DMS153 treated with DMSO at 0.1 percent for 48 hours (cell line): ENCODE measurements at regions not wholly inside any gene's neighbourhood (a gene's known extent, or its start where the extent isn't known, plus 50 kb on each side); places are given as distances from the start of the nearest gene placed in this dataset.

Experiments used
- DNase-seq: peaks from one replicate; lab custom pipeline; 2025; ENCODE audit not compliant: unreplicated experiment; lab: John Stamatoyannopoulos, UW

DNA sequence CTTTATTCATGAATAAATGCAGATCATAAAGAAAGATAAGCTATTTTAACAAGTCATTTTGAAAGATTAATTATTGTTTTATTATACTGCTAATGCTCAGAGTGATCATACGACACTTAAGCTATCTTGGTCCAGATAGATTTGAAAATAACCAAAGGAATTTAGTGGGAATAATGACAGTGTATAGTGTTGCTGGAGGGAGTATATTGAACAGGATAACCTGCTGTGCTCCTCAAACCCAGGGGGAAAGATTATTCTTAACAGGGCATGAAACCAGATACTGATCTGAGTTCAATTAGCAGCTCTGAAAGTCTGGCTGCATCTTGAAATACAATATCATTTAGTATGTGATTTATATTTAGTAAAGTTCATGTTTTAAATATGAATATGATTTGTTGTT, 216.3 kb upstream of the ITGA4 start:
- DNase-seq = no peak

DNA sequence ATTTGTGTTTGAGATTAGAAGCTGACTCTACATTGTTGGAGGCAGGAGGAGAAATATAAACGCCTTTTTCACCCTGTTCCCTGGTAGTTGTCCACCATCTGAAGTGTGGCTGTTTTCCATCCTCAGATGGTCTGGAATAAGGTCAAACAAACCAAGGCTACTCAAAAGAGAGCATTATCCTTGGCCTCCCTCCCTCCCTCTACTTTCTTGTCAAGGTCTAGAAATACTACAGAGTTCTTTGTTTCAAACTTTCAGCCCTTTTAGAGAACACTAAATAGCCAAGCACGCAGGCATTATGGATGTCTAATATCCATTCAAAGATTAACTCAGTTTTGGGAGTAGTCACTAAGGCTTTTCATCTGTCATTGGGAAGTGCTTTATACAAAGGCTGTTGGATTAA, 215.8 kb upstream of the ITGA4 start:
- DNase-seq = no peak

DNA sequence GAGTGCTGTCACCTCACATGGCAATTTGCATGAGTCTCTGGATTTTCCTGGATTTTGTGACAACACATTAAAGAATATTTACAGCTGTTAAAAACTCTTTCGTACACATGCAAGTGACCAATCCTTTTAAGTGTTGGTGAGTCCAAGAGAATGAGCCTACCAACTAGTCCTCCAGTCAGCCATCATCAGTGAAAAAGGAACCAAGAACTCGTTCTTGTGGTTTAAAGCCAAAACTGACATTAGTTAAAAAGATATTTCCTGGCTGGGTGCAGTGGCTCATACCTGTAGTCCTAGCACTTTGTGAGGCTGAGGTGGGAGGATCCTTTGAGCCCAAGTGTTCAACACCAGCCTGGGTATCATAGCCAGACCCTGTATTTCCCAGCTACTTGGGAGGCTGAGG, 215.4 kb upstream of the ITGA4 start:
- no peak for DNase-seq

DNA sequence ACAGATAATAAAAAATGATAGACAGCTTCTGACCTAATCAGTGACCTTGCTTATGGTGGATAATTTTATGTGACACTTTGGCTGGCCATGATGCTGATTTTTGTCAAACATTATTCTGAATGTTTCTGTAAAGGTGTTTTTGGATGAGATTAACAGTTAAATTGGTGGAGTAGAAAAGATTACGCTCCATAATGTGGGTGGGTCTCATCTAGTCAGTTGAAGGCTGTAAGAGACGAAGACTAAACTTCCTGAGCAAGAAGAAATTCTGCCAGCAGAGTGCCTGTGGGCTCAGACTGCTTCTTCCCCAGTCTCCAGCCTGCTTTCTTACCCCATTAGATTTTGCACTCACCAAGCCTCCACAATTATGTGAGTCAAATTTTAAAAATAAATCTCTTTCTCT, 214.9 kb upstream of the ITGA4 start:
- DNase-seq = no peak

DNA sequence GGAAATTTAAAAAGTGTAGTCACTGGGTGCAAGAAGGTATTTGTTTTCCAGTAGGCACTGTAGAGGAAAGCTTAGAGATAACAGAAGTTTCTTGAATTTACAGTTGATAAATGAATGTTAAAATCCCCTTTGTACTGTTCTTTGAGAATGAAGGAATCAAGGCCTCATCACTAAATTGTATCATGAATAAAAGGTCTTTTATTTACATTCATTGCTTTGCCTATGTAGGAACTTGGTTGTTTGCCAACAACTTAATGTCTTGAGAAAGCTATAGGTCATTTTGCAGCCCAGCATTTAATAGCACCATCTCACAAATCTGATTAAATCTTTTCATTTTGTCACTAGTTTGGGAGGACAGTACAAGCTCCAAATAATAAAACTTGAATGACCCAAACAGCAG, 213.9 kb upstream of the ITGA4 start:
- no peak for DNase-seq

DNA sequence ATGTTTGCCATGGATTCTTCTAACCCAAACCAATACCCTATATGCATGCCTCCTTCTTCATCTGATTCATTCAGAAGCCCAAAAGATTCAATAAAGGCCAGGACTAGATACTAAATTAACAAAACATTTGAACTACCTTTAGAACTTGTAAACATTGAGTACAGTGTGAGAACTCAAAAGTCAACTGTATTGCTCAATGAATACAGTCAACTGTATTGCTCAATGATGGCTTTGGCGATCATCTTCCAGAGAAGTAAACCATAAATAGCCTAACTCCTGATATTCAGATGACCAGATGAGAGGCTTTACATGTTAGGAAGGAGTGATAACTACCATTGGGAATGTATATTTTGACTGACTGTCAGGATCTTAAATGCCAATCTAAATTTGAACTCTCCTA, 206.5 kb upstream of the ITGA4 start:
- DNase-seq = no peak

DNA sequence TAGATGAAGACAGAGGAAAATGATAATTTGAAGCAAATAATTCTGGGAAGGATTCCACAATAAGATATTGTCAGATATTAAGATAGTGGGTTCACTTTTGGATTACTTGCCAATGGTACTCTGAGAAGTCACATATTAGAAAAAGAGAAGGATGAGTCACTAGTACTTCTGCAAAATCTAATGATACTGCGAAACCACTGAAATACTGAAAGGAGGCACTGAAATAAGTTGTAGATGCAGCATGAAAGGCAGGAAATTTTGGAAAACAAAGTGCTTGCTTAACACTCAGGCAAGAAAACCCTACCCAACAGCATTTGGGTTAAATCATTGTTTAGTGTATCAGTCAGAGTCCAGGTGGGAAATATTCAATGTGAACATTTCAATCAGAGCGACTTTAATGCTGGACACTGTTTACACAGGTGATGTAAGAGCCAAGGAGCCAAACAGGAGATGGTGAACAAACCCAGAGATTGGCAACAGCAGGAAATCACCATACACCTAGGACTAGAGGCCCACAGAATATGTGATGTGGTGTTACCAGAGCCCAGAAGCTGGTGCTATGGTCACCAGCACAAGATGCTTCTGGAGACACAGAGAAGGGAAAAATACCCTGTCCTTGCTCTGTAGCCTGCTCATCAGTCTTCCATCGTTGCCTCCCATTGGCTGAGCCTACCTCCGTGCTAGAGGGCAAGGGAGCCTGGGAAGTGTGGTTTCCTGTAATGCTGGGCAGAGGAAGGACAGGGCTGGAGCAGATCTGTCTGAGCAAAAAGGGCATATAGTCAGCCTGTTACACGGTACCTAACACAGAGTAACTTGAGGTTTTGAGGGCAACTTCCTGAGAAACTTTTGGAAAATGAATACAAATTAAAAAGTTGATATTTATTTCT, 204.7 kb upstream of the ITGA4 start:
- no peak for DNase-seq

DNA sequence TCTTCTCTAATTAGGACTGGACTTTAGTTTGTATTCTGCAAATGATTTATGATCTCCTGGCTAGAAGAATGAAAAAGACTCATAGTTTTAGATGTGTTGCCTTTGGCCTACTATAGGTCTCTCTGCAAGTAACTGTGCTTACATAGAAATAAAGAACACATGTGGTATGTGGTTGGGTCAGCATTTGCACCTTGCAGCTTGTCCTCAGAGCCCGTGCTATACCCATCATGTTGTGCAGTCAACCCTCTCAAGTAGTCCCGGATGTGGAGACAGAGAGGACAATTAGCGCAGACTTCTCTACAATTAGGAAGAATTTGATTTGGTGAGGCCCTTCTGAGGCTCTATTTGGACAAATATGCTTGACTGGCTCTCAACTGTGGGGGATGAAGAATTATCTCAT, 203.7 kb upstream of the ITGA4 start:
- DNase-seq = no peak

DNA sequence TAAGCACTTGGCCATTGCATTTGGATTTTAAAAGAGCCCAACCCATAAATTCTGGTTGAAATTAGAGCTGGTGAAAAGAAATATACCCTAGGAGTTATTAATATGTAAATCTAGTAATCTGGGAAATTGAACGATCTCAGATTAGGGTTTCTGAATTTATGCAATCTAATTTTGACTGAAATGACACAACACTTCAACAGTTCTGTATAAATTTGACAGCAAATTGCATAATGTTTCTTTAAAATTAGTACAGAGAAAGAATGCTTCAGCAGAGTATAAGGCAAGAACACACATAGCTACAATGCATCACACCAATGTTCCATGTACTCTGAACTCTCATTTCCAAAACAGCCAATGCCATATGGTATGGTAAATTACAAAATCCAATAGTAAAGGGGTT, 201.5 kb upstream of the ITGA4 start:
- DNase-seq = no peak

DNA sequence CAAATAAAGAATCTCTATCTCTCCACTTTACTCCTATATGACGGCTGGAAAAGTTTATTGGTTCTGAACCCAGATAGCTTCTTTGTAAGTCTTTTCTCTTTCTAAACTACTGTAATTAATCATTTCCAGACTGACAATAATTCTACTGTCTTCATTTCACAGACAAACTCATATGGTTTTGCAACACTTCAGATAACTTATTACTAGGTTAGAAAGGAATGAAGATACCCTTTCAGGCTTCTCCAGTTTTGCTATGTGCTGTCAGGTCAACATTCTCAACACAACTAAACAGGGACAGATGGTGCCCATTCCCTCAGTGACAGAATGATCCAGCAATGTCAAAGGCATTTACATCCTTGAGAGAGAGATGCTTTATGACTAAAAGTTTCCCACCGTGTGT, 198.5 kb upstream of the ITGA4 start:
- DNase-seq = no peak

DNA sequence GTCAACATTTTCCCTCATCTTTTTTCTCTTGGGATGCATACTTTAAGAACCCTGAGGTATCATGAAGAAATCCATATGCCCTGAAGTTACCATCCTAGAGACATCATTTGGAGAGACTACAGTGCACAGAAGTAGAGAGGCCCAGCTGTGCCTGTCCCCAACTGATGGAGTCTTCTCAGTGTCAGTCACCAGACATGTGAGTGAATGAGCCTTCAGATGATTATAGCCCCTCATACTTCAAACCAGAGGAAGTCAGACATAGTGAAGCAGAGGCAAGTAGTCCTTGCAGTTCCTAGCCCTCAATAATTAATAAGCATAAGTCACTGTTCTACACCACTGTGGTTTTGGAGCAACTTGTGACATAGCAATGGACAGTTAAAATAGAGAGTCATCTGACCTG, 194.4 kb upstream of the ITGA4 start:
- DNase-seq = no peak

DNA sequence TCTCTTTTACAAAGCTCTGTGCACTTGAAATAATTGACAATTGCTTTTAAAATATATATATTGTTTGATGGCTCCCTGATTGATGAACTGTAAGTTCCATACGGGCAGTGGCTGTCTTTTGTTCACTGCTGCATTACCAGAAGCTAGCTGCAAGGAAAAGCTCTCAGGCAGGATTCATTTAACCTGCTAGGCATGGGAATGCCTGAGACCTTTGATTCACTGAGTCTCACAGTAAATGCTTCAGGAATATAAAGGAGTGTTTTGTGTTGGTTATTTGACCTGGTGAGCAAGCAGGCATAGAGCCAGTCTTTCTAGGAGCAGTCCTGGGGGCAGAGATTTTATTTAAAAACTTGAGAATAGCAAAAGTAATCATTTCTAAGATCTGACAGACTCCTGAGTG, 193.2 kb upstream of the ITGA4 start:
- no peak for DNase-seq

DNA sequence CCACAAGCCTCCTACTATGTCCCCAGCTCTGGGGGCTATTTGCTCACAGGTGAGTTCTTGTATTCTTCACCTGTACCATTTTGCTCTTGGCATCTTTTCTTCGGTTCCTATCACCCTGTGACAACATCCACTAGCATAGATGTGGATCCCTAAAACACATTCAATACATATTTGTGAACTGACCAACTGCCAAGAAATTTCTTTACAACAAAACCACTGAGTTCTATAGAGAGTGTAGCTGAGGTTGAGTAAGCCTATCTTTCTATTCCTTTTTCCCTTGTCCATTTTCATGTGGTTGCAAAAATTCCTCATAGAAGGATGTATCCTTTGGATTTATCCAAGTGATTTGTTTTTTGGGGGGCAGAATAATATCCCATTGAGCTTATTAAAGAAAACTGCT, 192.7 kb upstream of the ITGA4 start:
- DNase-seq = no peak

DNA sequence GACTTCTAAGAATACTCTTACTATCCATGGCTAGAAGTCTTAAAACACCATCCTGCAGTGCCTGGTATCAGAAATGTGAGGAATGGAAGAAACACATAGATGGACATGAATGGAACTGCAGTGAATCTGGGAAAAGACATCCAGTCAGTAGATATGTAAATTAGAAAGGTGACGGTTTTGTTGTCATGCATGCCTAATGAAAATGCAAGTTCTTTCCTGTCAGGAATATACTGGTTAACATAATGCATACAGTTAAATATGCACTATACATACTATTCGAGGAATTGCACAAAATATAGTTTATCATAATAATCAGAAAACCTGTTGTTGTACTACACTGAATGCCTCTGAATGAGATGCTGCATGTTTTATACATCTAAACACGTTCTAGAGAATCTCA, 190.6 kb upstream of the ITGA4 start:
- DNase-seq = no peak

DNA sequence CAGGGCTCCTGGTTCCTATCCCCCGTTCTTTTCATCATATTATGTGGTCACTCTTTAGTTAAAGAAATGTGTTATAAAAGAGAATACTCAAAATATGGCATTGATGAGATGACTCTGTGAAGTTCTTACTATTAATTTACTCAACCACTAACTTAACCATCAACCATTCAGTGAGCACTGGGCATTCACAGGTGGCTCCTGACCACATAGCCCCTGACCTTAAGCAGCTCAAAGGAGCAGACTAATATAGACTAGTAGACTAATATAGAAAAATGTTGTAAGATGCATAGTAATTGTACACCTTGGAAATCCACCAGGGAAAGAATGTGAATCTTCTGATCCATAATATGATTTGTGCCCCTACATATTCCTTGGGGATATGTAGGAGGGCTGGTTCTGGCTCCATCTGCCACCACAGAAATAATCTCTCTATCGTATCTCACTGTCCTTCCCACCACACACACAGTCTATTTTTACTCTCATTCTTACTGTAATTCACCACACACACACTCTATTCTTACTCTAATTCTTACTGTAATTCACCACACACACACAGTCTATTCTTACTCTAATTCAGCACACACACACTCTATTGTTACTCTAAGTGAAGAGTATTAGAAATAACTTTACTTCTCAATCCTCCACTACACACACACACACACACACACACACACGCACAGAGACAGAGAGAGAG, 188.9 kb upstream of the ITGA4 start:
- DNase-seq = no peak

DNA sequence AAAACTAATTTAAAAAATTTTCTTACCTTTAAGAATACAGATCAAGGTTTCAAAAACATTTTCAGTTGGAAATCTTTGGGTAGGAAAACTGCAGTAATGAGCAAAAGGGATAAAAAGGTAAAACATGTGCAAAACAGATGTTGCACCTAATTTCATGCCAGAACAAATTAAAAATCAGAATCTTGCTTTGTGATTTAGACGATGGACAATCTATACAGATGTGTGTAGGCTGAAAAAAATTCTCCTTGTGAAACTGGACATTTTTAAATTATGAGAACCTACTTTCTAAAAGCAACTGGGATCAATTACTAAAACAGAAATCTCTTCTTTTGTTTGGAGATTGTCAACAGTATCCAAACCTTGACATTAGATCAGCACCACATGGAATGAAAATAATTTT, 183.2 kb upstream of the ITGA4 start:
- DNase-seq = no peak

DNA sequence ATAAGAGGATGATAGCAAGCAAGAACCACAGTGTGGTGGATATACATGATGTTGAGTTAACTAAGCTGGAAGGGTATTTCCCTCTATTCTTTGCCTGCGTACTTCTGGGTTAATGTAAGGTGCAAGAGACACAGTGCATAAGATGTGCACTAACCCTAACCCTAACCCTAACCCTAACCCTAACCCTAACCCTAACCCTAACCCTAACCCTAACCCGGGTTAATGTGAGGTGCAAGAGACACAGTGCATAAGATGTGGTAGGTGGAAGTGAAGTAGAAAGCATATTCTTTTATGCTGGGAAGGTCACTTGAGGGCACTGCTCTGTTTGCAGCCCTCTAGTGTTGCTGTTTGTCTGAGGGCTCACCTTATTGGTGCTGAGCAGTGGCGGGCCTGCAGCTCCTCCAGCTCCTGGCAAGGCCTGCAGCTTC, 181.5 kb upstream of the ITGA4 start:
- no peak for DNase-seq

DNA sequence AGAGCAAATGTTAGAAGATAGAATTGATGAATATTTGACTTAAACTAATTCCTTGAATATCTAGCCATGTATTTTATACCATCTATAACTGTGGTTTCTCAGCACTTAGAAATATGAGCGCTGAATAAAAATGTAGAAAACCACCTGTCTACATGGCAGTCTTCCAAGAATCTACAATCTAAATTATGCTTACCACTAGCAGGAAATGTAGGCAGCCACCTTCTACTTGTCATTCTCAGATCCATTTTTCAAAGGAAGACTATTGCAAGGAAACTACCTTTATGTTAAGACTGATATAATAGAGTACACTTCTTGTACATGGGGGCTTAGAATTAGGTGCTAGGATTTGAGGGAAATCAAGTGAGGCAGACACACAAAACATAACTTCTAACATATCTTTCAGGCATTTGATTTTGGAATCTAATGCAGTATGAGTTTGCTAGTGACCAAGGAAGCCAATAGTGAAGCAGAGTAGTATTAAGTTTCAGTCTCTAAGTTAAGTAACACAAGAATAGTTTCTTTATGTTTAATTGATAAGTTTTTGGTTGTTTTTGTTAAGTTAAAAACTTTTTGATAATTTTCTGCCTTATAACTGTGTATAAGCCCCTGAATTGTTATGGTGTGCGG, 175.9 kb upstream of the ITGA4 start:
- peak; percentile 49 for DNase-seq

DNA sequence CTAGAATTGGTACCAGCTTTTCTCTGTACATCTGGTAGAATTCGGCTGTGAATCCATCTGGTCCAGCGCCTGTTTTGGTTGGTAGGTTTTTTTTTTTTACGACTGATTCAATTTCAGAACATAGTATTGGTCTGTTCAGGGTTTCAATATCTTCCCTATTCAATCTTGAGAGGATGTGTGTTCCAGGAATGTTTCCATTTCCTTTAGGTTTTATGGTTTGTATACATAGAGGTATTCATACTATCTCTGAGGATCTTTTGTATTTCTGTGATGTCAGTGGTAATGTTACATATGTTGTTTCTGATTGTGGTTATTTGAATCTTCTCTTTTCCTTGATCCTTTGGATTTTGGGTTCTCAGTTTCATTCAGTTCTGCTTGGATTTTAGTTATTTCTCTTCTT, 172.1 kb upstream of the ITGA4 start:
- no peak for DNase-seq

DNA sequence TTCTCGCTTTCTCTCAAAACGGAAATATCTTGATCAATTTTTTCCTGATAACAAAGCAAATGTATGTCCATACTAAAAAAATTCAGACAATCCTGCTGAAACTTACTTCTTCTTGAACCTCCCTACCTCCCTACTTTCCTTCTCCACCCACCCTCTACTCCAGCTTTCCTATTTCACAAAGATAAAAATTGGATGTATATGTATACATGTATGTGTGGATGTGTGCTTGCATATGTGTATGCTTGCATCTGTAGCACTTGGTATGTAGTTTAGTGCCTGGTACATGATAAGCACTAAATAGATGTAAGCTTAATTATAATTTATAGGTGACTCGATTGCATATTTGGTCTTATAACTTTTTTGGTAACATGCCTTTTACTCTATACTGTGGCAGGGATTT, 167.5 kb upstream of the ITGA4 start:
- DNase-seq = no peak

DNA sequence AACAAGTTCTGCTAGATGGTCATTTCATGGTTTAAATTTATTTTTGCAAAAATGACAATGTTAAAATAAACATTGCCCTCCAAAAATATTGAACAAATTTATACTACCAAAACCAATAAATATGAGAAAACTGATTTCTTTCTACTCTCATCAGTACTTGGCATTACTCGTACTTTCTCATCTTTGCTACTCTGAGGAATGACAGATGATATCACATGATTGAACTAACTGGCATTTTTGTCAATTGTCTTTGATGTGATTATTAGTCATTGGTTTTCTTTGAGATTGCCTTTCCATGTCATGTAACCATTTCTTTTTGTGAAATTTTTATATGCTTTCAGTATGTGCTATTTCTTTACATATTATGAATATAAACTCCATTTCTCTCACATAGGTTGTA, 167.0 kb upstream of the ITGA4 start:
- DNase-seq = no peak

DNA sequence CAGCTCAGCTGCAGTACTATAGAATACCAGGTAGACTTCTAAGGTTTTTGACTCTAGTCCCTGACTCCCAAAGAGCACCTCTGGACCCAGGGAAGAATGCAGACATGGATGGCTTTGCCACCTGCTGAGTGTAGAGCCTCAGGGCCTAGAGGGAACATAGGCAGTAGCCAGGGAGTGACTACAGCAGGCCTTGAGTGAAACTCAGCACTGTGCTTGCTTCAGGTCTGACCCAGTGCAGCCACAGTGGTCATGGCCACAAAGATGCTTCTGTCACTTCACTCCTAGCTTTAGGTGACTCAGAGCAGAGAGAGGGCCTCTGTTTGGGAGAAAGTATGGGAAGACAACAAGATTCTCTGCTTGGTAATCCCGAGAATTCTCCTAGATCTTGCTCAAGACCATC, 162.2 kb upstream of the ITGA4 start:
- no peak for DNase-seq
